Right cardiac atrium (tissue), 5 donors: ENCODE measurements at regions not wholly inside any gene's neighbourhood (a gene's known extent, or its start where the extent isn't known, plus 50 kb on each side); places are given as distances from the start of the nearest gene placed in this dataset.

ENCODE experiments used
- ATAC-seq, 2 donors: fragments of 200-7000 bp; cut with Tn5 transposase; one replicate each; pipeline versions ENCODE4 v1.8.0 to v1.9.1; 2020; ENCODE audit warnings: moderate library complexity in 2 of 2, mild to moderate bottlenecking in 1 of 2
- DNase-seq, 3 donors: peaks; one replicate each; pipeline ENCODE4 v3.0.0-alpha.2; 2020
- H3K27ac ChIP-seq: one replicate; pipeline ENCODE4 v1.5.1; 2013; ENCODE audit warnings: mild to moderate bottlenecking, low read length, control low read depth, moderate library complexity
- H3K27me3 ChIP-seq: one replicate; pipeline ENCODE4 v1.6.1; 2013; ENCODE audit not compliant: control insufficient read depth, insufficient read depth
- H3K4me1 ChIP-seq: one replicate; pipeline ENCODE4 v1.6.1; 2013; ENCODE audit warnings: low read length; ENCODE audit not compliant: control insufficient read depth, insufficient read depth
- H3K4me3 ChIP-seq: one replicate; pipeline ENCODE4 v1.5.1; 2013; ENCODE audit warnings: low read length, control low read depth
- H3K9me3 ChIP-seq: one replicate; pipeline ENCODE4 v1.6.1; 2013; ENCODE audit warnings: low read length; ENCODE audit not compliant: control insufficient read depth
- WGBS: extraction: QIAGEN DNeasy Blood & Tissue Kit; methylation state at CpG from one replicate; pipeline ENCODE4 v1.1.7; 2013; 5-methylcytosine and 5-hydroxymethylcytosine counted together
- intact Hi-C, 4 donors: fragments of 100-400 bp; cut with DNase I; formaldehyde crosslinking; loops; one replicate each; pipeline versions ENCODE4 v1.11.0 to v1.14.0; 2022 to 2023
- donor health status: healthy with polysubstance abuse.
- donor health status: DM: no; HTN: yes; CAD: no.
- donor health status: DM: no; HTN: no; CAD: no.
- donor health status: DM: no; HTN: yes; CAD: no; lungs with severe emphysema.
- donor health status: DM: yes; HTN: yes; CAD: no.

DNA sequence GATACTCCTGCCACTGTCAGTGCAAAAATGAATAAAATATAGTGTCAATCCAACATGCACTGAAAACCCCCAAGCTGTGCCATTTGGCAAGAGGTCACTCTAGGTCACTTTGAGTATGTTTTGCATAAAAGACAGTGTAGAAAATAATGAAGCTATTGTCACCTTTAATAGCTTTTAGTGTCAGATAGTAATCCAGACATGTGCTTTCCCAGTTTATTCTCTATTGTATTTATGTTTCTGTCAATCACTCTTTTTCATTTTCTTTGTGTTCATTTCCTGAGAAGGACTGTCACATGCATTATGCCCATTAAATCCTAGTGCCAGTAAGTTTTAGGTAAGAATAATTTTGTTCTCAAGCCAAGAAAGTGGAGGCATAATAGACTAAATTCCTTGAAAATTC lies 1073.9 kb upstream of the CDH2 start:
- Histone ChIP-seq H3K4me3 (no peak overlapping the region), H3K9me3 (no peaks in the 10 kb centered on the region), H3K4me1 (no peaks in the 10 kb centered on the region), H3K27me3 (no peaks in the 10 kb centered on the region), H3K27ac (no peak overlapping the region)
- ATAC-seq: no peak
- DNase-seq: no peak
- intact Hi-C loops: no loop called here

- intact Hi-C loops: no loop called here
- Histone ChIP-seq H3K27me3 (no peaks in the 10 kb centered on the region), H3K9me3 (no peaks in the 10 kb centered on the region), H3K4me3 (no peak overlapping the region), H3K27ac (no peak overlapping the region), H3K4me1 (no peaks in the 10 kb centered on the region)
- DNase-seq (no peak), ATAC-seq (no peak)
- 83% methylated on average over 4 of the region's 4 CpGs for WGBS
Observed at GRCh38 chr18:29250259-29250658, 1073.3 kb upstream of the CDH2 start.

DNA sequence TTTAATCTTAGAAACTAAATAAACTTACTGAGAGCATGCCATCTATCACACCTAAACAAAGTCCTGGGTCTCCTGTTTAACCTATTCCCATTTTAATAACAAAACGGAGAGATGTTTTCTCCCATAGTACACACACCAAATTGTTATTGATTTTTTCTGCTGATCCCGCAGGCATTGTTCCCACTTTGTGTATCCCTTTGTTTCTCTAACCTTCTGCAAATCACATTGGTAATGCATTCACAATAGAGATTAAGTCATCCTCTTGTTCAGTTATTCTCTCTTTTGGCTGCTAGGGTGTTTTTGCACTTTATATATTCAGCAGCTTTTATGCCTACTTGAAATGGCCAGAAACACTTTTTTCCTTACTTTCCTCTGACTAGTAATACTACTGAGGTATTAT lies 1071.9 kb upstream of the CDH2 start:
- 84% methylated on average over 2 of the region's 2 CpGs for WGBS
- Histone ChIP-seq H3K9me3 (no peaks in the 10 kb centered on the region), H3K4me1 (no peaks in the 10 kb centered on the region), H3K27me3 (no peaks in the 10 kb centered on the region), H3K27ac (no peak overlapping the region), H3K4me3 (no peak overlapping the region)
- ATAC-seq: no peak
- intact Hi-C loops: no loop called here
- DNase-seq: no peak

DNA sequence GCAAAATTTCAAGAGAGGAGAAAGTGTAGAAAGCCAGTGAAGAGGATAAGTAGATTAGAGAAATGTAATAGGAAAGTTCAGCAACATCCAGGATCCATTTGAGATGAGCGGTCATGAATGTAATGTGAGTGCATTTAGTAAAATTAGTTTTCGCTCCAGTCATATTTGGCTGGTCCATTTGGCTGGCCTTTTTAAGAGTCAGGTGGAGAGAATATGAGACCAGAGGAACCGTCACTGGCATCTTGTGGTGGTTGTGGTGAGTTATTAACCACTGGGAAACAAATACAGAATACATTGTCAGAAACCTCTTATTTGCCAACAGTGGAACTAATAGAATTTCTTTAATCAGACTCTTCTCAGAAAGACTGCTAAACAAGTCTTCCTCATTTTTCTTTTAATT lies 1064.3 kb upstream of the CDH2 start:
- 89% methylated on average over 3 of the region's 3 CpGs for WGBS
- intact Hi-C loops: no loop called here
- H3K4me1 ChIP-seq: no peaks in the 10 kb centered on the region
- H3K4me3 ChIP-seq: no peak overlapping the region
- ATAC-seq (no peak), DNase-seq (no peak)
- H3K27ac ChIP-seq: no peak overlapping the region
- no peaks in the 10 kb centered on the region for H3K27me3 ChIP-seq
- no peaks in the 10 kb centered on the region for H3K9me3 ChIP-seq

GRCh38 chr18:29234751-29235150 lies 1057.8 kb upstream of the CDH2 start:
- H3K9me3 ChIP-seq: no peaks in the 10 kb centered on the region
- H3K4me1 ChIP-seq: no peaks in the 10 kb centered on the region
- ATAC-seq (no peak), DNase-seq (no peak)
- intact Hi-C loops: no loop called here
- H3K4me3 ChIP-seq: no peak overlapping the region
- H3K27me3 ChIP-seq: no peaks in the 10 kb centered on the region
- H3K27ac ChIP-seq: no peak overlapping the region

DNA sequence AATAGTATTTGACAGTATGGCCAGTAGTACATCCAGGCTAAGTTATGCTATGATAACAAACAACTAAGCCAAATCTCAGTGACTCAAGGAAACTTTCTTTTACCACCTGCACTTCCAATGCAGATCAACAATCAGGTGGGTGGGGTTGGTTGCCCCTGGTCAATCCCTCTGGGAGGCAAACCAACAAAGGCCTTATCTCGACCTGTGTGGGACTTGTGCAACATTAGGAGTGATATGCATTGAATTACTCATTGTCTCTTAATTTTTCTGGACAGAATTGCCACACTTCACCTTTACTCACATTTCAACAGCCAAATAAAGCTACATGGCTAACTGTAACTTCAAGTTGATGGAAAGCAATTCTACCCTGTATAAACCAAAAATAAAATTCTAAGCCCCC lies 1049.3 kb upstream of the CDH2 start:
- intact Hi-C loops: no loop called here
- H3K27me3 ChIP-seq: no peaks in the 10 kb centered on the region
- H3K9me3 ChIP-seq: no peaks in the 10 kb centered on the region
- no peak overlapping the region for H3K4me3 ChIP-seq
- H3K4me1 ChIP-seq: no peaks in the 10 kb centered on the region
- ATAC-seq (no peak), DNase-seq (no peak)
- no peak overlapping the region for H3K27ac ChIP-seq
- 55% methylated on average over 1 of the region's 1 CpG for WGBS

- Histone ChIP-seq H3K4me1 (no peaks in the 10 kb centered on the region), H3K4me3 (no peak overlapping the region), H3K27me3 (no peaks in the 10 kb centered on the region), H3K27ac (no peak overlapping the region), H3K9me3 (no peaks in the 10 kb centered on the region)
- no peak for DNase-seq
- no peak for ATAC-seq
- intact Hi-C loops: no loop called here
Observed at GRCh38 chr18:29225351-29225750, 1048.4 kb upstream of the CDH2 start.

DNA sequence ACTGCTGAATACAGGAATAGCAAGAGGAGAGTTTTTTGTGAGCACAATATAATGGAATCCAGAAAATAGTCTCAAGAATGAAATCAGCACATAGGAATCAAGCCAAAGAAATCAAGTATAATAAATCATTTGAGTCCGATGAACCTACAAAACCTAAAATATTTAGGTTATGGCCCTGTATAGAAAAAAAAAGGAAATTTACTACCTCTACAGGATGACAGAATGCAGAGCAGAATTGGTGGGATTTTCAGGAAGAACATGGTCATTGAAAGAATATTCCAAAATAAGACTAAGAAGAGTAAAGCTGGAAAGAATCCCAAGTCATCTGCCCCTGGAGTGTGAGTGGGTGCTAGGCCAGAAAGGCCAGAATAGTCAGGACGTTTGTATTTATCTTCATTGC lies 1041.2 kb upstream of the CDH2 start:
- ATAC-seq: no peak

DNA sequence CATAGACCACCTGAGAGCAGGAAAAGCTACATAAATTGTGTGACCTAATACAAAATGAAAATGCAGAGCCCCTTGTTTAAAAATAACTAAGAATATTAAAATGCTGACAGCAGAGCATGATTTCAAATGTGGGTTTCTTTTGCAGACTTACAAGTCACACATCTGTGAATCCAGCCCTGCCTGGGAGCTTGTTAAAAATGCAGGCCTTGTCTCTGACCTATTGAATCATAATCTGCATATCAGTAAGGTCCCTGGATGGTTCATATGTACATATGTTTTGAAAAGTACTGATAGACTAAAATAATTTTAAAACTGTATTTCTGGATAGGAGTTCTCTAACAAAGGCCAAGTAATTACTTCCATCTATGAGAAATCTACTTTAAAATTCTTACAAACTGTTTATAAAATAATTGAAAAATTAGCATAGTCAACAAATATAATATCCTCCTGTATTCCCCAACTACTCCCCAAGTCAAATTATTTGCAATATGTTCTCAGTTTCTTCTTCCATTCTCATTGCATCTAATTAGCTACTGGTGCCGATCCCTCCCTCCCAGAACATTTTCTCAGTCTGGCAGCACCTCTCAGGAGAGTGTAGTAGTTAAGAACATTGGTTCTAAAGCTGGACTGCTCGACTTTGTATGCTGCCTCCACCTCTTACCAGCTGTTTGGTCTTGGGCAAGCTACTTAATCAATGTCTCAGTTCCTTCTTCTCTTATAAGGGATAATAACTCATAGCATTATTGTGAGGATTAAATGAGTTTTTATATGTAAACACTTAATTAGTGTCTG lies 1040.4 kb upstream of the CDH2 start:
- Histone ChIP-seq H3K4me3 (no peak overlapping the region), H3K9me3 (no peaks in the 10 kb centered on the region), H3K27me3 (no peaks in the 10 kb centered on the region), H3K4me1 (no peaks in the 10 kb centered on the region), H3K27ac (no peak overlapping the region)
- intact Hi-C loops: no loop called here
- 61% methylated on average over 2 of the region's 2 CpGs for WGBS
- ATAC-seq (no peak), DNase-seq (no peak)

More for the DNA sequence above, 1041.2 kb upstream of the CDH2 start:
- WGBS: 43% methylated on average over 2 of the region's 2 CpGs
- H3K9me3 ChIP-seq: no peaks in the 10 kb centered on the region
- H3K27ac ChIP-seq: no peak overlapping the region
- H3K4me1 ChIP-seq: no peaks in the 10 kb centered on the region
- H3K4me3 ChIP-seq: no peak overlapping the region
- no peaks in the 10 kb centered on the region for H3K27me3 ChIP-seq
- intact Hi-C loops: no loop called here
- no peak for DNase-seq

GRCh38 chr18:29198834-29199233 lies 1021.9 kb upstream of the CDH2 start:
- H3K27me3 ChIP-seq: no peaks in the 10 kb centered on the region
- no peaks in the 10 kb centered on the region for H3K9me3 ChIP-seq
- no peak overlapping the region for H3K4me3 ChIP-seq
- ATAC-seq (no peak), DNase-seq (no peak)
- 75% methylated on average over 3 of the region's 3 CpGs for WGBS
- no peak overlapping the region for H3K27ac ChIP-seq
- no peaks in the 10 kb centered on the region for H3K4me1 ChIP-seq
- intact Hi-C loops: no loop called here

GRCh38 chr18:29196307-29196706 lies 1019.4 kb upstream of the CDH2 start:
- WGBS: 91% methylated on average over 3 of the region's 3 CpGs
- DNase-seq: no peak
- Histone ChIP-seq H3K4me1 (no peaks in the 10 kb centered on the region), H3K9me3 (no peaks in the 10 kb centered on the region), H3K27ac (no peak overlapping the region), H3K27me3 (no peaks in the 10 kb centered on the region), H3K4me3 (no peak overlapping the region)
- intact Hi-C loops: no loop called here
- no peak for ATAC-seq

DNA sequence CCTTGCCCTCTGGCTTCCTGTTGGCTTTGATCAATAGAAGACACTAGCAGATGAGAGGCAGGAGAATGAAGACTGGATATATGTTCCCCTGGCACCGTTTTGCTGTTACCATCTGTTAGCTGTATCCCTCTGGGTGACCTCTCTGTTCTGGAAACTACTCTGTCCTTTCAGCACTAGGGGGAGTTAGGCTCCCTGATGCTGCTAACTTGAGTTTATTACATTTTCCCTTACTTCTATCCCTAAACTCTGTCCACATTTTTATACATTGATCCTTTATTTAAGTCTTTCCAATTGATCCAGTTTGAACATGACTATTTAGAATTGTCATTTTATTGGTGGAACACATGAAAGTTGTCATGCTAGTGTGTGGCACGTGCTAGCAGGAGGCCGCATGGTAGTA lies 1014.3 kb upstream of the CDH2 start:
- H3K4me3 ChIP-seq: no peak overlapping the region
- ATAC-seq (no peak), DNase-seq (no peak)
- intact Hi-C loops: no loop called here
- H3K27me3 ChIP-seq: no peaks in the 10 kb centered on the region
- no peaks in the 10 kb centered on the region for H3K4me1 ChIP-seq
- H3K27ac ChIP-seq: no peak overlapping the region
- 77% methylated on average over 3 of the region's 3 CpGs for WGBS
- H3K9me3 ChIP-seq: no peaks in the 10 kb centered on the region
